HG03045 (cell line): ENCODE measurements at regions not wholly inside any gene's neighbourhood (a gene's known extent, or its start where the extent isn't known, plus 50 kb on each side); places are given as distances from the start of the nearest gene placed in this dataset.
"Not testable (repeated sequence)": the region's sequence is repeated elsewhere in the genome, so short reads cannot be mapped to it uniquely, and the experiment has no call there.

Experiments
- ATAC-seq: cut with Tn5 transposase; IDR thresholded peaks from one replicate; pipeline ENCODE4 v1.9.1; 2021; ENCODE audit warnings: mild to moderate bottlenecking, moderate library complexity; ENCODE audit not compliant: unreplicated experiment

DNA sequence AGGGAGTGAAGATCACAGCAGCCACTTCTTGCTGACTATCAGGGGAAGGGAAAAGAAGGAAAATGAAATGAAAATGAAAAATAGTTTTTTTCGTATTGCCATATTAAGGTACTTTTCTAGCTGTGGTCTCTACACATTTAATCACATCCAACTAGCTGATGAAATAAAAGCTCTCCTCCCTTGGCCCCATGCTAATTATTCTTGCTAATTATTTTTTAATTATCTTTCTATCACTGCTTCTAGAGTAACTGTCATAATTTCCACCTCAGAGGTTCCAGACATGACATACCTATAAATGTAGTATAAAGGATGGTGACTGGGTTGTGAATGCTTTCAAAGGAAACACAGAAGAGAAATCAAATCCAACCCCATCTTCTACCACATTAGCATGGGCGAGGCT is 334.1 kb upstream of the MAN1A1 start:
- no peak for ATAC-seq

DNA sequence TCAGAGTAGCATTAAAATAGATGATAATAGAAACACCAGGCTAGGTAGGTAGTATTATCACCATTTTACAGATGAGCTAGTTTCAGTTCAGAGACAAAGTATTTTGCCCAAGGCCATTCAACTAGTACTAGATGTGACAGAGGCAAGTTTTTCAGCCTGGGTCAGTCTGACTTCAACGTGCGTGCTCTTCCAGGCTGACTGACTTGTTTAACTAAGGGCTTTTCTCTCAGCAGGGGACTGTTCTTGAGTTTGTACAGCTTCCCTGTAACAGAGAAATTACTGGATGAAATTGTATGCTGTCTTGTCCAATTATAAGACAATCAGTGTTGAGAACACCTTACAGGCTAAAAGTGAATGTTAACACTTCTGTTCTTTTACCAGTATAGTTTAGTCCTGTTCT is 333.5 kb upstream of the MAN1A1 start:
- no peak for ATAC-seq

DNA sequence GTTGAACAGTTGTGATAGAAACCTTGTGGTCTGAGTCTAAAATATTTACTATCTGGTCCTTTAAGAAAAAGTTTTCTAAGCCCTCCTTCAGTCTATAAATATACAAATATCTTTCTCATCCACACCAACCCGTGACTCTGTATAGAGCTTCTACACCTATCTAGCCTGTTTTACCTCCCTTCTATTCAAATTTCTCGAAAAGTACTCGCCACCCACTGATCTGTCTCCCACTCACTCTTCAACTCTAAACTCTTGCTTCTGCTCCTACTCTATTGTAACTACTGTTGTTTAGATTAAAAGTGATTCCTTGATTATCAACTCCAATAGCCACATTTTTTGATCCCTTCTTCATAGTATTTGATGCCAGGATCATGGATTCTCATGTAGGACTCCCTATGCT is 329.4 kb upstream of the MAN1A1 start:
- no peak for ATAC-seq

DNA sequence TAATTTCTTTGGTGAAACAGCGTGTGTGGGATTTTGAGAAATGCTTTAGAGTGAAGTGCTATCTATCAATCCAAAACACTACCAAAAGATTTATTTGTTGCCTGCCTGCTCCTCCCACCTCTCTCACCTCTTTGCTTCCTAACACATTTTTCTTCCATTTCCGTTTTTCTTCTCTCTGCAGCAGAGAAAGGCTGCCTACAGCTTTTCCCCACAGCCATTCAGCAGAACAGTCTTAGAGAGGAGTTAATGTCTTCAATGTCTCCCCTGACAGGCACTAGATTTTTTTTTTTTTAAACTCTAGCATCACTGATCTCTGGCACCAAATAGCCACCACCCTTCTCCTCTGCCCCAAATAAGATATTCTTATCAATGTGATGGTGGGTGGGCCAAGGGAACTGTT is 327.8 kb upstream of the MAN1A1 start:
- no peak for ATAC-seq

DNA sequence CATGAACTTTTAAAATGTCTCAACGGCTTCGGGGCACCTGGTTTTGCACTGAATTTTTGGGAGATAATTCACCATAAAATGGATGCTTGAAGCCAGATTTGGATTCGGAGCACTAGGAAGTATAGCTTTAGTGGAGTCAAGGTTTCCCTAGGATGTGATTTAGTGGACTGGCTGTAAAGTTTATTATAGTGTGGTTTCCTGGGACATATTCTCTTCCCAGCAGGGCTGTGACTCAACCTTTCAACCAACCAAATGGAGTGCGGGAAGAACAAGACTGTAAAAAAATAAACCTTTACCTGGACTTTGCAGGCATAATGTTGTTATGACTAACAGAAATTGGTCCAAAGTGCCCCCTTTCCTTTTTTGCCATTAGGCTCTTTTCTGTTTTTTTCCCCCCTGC is 327.4 kb upstream of the MAN1A1 start:
- no peak for ATAC-seq

DNA sequence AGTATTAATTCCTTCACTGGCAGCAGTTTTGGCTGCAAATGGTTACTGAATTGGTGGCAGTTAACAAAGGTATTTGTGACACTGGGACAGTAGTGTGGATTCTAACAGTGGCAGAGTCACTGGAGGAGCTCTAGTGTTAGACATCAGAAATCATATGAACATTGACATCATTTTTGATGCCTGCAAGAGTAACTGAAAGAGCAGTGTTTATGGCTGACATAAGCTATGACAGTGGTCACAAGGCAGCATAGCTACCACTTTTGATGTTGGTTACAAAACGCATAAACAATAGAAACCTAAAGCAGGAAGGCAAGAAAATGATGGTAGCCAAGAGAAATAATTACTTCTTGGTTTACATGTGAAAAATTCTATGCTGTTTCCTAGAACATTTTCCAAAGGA is 326.7 kb upstream of the MAN1A1 start:
- ATAC-seq = no peak

DNA sequence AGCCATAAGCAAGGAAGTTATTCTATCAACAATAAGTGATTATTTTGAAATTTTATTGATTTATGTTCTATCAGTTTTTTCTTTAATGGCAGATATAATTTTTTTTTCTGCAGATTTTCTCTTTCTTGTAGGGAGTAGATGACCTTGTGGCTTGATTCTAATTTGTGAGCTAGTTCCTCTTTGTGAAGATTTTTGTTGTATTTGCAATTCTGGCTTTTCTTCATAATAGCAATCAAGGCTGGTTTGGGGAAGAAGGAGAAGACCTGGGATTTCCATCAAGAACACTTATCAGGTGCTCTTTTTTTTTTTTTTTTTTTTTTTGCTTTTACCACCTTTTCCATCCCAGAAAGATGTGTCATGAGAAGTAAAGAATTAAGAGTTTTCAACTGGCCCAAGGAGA is 324.2 kb upstream of the MAN1A1 start:
- no peak for ATAC-seq

DNA sequence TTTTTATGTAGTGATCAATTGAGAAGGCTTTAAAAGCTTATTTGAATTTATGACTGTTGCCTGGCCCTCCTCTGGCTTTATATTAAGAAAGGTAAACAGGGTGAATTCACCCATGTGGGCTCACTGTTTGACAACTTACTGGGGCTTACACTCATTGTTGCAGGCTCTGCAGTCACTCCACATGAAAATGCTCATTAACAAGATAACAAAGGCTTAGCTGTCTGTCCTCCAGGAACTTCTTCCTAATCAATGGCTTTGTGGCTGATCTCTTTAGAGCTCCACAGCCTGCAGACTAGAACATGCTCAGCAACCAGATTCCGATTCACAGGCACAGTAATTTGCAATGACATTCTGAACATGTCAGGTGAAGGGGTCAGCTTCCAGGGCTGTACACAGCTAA is 323.2 kb upstream of the MAN1A1 start:
- no peak for ATAC-seq

DNA sequence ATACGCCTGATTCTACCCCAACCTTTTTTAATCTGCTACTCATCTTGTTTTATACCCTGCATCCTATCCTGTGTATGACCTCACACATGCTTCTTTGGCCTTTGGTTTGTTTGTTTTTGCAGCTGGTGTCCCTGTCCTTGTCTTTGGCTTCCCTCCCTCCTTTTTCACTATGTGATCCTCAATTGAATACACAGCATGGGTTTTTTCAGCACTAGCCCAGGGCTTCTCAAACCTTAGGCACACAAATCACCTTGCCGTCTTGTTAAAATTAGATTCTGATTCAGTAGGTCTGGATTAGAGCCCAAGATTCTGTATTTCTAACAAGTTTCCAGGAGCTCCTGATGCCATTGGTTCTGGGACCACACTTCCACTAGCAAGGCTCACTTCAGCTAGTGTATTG is 321.5 kb upstream of the MAN1A1 start:
- ATAC-seq = no peak

DNA sequence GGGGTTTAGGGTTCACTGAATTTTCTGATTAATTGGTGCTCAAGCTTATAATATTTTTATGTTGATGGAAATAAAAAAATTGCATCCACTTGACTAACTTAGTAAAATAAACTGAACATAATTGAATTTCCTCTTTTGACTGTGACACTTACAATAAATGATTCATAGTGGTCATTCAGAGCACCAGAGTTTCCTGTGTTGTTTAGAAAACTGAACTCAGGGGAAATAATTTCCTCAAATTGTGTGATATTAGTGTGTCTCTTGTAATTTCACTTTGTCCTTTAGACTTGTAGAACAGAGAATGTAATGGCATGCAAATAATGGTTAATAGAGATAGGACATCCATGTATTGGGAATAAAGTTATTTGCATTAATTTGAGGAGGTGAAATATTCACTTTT is 319.7 kb upstream of the MAN1A1 start:
- no peak for ATAC-seq

DNA sequence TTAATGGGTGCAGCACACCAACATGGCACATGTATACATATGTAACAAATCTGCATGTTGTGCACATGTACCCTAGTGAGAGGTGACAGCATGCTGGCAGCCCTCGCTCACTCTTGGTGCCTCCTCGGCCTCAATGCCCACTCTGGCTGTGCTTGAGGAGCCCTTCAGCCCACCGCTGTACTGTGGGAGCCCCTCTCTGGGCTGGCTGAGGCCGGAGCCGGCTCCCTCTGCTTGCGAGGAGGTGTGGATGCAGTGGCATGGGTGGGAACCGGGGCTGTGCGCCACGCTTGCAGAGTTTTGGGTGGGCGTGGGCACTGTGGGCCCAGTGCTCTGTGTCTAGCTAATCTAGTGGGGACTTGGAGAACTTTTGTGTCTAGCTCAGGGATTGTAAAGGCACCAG is 315.9 kb upstream of the MAN1A1 start:
- not testable (repeated sequence) for ATAC-seq

DNA sequence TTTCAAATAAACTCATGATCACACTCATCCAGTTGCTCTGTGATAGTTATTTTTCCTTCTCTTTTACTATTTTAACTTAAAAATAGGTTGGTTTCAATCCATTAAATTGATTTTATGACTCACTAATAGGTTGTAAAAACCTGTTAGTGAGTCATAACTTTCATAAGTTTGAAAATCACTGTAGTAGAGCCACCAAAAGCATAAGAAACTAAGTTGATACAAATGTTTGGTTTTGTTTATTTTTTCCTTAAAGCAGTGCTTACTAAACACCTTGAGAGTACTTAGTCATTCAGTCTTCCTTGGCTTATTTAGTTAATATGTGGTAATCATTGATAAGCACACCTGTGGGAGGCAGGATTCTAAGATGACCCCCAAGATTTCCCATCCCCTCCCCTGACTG is 312.1 kb upstream of the MAN1A1 start:
- ATAC-seq = no peak

DNA sequence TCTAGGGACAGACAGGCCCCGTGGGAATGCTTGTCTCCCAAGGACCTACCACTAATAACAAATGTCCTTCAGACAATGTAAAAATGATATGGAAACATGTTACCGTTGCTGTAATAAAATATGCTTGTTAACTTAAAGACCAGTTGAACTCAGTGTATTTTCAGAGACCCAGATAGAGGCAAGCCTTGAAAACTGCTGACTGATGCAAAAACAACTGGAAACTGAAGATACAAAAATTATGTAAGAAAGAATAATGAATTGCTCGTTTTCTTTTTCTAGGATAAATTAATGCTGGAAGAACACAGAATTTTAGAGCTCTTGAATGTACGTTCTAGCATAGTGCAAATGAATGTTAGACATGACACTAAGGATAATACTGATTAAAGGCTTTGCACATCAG is 311.5 kb upstream of the MAN1A1 start:
- ATAC-seq = no peak

DNA sequence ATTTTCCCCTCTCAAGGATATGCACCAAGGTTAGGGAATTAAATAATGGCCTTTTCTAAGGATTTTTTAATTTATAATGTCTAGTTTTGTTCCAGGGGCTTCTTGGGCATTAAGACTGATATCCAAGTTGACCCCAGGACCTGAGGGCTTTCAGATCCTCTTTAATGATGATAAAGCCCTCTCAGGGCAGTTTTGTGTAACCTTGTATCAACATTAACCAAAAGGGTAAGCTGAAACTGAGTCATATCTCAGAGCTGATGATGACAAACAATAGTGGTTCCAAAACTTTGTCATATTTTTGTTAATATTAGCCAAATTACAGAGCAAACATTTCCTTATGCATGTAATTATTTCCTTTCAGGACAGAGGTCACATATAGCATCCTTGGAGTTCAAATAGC is 309.4 kb upstream of the MAN1A1 start:
- ATAC-seq = no peak

DNA sequence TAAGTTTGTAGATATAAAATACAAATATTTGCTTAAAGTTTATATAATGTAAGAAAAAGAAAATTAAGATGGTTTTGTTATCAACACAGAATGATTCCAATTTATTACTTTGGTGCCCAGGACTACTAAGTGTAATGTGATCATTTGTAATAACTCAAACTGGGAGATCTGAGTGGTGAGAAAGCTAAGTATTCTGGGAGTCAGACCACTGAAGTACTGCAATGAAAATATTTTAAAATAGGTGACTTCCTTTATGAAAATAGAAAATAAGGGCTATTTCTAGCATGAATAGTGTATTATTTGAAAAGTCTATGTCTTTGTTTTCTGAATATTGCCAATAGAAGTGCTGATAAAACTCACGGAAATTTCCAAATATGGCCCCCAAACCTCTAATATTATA is 305.6 kb upstream of the MAN1A1 start:
- ATAC-seq = no peak

DNA sequence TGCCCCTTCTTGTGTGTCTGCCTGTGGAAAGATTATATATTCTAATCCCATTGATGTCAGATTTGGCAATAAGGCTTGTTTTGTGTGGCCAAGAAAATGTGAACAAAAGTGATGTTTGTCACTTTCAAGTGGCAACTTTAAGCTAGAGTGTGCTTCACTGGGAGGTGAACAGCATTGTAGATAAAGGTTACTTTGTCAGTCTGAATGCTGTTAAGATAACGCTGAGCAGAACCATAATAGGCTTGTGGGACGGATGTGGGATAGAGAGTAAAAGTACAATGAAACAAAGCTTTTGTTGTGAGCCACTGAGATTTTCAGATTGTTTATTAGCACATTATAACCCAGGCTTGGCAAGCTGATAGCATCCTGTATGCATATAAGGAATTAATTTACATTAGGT is 303.8 kb upstream of the MAN1A1 start:
- ATAC-seq = no peak

DNA sequence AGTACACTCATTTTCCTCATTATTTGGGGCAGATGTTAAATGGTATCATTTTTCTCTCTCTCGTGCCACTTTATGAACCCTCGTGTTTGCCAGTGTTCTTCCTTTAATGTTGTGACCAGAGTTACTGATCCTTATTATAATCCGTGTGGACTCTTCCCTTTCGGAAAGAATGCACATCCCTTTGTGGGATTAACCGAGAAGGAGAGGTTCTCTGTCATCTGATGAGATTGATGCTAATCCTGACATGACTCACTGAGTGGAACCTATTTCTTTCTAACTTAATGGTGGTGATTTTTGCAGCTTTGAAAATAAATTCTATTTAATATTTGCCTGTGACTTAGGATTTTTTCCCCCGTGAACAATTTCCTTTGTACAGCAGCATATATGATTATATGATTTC is 300.0 kb upstream of the MAN1A1 start:
- ATAC-seq = no peak

DNA sequence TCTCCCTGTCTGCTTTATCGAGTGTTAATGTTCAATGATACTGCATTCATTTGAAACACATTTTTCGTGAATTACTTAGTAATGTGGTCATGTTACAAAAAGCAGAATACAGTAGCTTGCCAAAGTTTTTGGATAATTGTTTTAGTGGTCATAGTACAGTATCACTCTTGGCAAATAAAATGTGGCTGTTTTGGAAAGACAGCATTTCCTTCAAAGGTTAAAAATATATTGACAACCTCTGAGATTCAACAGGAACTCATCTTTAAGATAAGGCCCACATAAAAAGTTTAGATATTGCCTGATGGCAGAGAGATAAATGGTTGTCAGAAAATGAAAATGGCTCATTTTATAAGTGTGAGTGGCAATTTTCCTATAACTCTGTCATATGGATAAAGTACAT is 297.7 kb upstream of the MAN1A1 start:
- ATAC-seq = no peak

DNA sequence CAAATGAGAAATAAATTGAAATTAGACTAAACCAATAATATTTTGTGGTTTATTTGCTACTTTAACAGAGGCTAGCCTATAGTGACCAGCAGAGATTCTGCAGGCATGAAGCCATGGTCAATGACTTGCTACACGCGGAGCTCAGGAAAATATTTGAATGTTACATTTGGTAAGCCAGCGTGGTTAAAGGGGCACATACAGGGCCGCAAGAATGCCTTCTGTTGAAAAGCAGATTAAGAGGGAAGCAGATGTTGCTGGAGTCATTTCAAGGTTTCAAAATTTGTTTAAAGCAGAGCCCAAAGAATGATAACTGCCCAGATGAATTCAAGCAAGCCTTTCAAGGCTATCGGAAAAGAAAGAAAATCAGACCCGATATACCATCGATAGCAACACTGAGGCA is 294.3 kb upstream of the MAN1A1 start:
- ATAC-seq = no peak

DNA sequence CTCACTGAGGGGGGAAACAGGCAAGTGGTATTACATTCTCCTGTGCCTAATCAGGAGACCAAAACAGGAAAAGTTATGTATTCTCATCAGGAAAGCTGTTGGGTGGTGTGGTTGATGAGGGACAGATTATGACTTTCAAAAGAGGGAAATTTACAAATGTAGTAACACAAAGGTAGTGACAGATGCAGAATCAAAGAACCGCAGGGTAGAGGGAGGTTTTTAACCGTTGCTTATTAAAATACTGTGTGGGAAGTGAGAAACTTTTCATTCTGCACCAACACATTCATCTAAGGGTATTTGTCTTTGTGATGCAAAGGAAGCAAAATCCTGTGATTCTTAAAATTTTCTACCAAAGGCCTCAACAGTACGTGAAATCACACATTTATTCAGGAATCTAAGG is 288.2 kb upstream of the MAN1A1 start:
- no peak for ATAC-seq

DNA sequence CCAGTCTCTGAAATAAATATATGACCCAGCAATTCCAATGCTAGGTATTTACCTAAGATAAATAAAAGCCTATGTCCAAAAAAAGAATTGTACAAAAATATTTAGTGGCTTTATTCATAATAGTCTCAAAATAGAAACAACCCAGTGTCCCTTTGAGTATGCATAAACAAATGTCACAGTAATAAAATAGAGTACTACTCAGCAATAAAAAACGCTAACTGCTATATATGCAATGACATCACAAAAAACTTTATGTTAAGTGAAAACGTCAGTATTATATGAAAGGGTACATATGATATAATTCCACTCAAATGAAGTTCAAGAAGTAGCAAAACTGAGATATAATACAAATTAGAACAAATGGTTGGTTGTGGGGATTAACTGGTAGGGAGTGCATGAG is 286.5 kb upstream of the MAN1A1 start:
- no peak for ATAC-seq

DNA sequence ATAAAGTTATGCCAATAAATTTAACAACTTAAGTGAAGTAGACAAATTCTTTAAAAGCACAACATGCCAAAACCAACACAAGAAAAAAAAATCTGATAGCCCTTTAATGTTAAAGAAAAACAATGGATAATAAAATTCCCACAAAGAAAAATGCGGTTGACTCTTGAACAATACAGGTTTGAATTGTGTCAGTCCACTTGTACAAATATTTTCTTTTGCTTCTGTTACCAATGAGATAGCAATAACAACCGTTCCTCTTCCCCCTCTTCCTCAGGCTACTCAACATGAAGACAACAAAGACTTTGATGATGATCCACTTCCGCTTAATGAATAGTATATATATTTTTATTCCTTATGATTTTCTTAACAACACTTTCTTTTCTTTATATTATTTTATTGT is 283.9 kb upstream of the MAN1A1 start:
- no peak for ATAC-seq

DNA sequence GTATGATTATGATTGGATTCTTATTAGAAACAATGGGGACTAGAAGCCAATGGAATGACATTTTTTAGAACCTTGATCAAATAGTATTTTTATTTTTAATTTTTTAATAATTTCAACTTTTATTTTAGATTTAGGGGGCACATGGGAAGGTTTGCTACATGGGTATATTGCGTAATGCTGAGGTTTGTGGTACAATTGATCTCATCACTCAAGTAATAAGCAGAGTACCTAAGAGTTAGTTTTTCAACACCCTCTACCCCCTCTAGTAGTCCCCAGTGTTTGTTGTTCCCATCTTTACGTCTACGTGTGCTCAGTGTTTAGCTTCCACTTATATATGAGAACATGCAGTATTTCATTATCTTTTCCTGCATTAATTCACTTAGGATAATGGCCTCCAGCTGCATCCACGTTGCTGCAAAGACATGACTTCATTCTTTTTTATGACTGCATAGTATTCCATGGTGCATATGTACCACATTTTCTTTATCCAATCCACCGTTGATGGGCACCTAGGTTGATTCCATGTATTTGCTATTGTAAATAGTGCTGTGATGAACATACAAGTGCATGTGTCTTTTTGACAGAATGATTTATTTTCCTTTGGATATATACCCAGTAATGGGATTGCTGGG is 281.1 kb upstream of the MAN1A1 start:
- ATAC-seq = no peak
